ENCODE measurements at regions not wholly inside any gene's neighbourhood (a gene's known extent, or its start where the extent isn't known, plus 50 kb on each side); places are given as distances from the start of the nearest gene placed in this dataset.
A peak's percentile ranks its signal among the peaks of the same experiment; 100 is the strongest.

DNA sequence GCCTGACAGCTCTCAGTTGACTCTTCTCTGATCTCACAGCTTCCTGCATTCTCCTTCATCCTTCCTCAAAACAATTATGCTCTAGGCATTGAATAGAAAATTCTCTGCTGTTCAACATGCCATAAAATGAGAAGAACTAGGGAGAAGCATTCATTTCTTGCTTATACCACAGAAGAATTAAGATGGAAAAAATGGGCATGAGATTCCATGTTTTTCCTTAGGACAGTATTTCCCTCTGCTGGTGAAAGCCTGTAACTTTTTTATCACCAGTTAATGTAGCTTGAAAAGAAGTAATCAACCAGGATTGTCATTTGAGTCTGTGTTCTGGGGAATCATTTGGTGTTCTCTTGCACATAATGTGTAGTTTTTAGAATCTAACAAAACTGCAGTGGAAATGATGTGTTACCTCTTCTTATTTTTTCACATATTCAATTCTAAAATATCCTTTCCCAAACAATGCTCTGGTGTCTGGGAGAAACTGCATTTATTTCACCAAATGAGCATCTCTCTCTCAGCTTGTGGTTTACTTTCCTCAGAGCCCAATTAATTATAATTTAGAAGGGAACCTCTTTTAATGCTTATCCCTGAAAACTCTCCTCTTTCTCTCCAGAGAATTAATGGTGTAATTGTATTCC is 92.8 kb upstream of the DCBLD2 start:
- H3K27ac Mint-ChIP-seq, result no peak overlapping the region
- Histone ChIP-seq H4K91ac (ENCODE audit: insufficient read length, low read depth, low read length) (no peak overlapping the region), H2BK12ac (ENCODE audit: insufficient read length, low read depth, low read length) (no peak overlapping the region), H2BK20ac (ENCODE audit: low read depth, low read length, poor library complexity, severe bottlenecking) (no peak overlapping the region), H3K4me1 (ENCODE audit: insufficient read depth, low read length) (no peaks in the 10 kb centered on the region), H2BK15ac (ENCODE audit: low read depth, low read length) (no peak overlapping the region), H3K4ac (ENCODE audit: low read depth, low read length) (no peak overlapping the region), H2BK5ac (ENCODE audit: insufficient read length, low read length) (no peak overlapping the region), H3T11ph (ENCODE audit: low read length) (no peak overlapping the region), H3K56ac (ENCODE audit: insufficient read length, low read depth, low read length) (no peak overlapping the region), H3K27me3 (ENCODE audit: insufficient read depth, low read length) (no peaks in the 10 kb centered on the region), H4K5ac (ENCODE audit: insufficient read length, low read depth, low read length) (no peak overlapping the region), H3K23ac (ENCODE audit: insufficient read length, low read depth, low read length) (no peak overlapping the region), H4K20me1 (ENCODE audit: control insufficient read depth, insufficient read depth, insufficient read length) (no peaks in the 10 kb centered on the region), H3K9me3 (ENCODE audit: control insufficient read depth, low read depth, low read length) (no peaks in the 10 kb centered on the region), H3K23me2 (ENCODE audit: insufficient read length, low read depth, low read length, poor library complexity, severe bottlenecking) (no peaks in the 10 kb centered on the region), H3K79me1 (ENCODE audit: insufficient read depth, low read depth, low read length, poor library complexity, severe bottlenecking) (no peaks in the 10 kb centered on the region), H3K4me2 (ENCODE audit: insufficient read depth, insufficient read length, low read length) (no peak overlapping the region), H2AFZ (ENCODE audit: low read length) (no peak overlapping the region), H3K79me2 (ENCODE audit: insufficient read depth, low read length) (no peaks in the 10 kb centered on the region), H3K18ac (ENCODE audit: insufficient read length, low read depth, low read length) (no peak overlapping the region), H3K27ac (ENCODE audit: insufficient read length, low read depth, low read length) (no peak overlapping the region), H2BK120ac (ENCODE audit: low read depth, low read length, poor library complexity, severe bottlenecking) (no peak overlapping the region), H2AK5ac (ENCODE audit: insufficient read length, low read length) (no peak overlapping the region), H3K14ac (ENCODE audit: insufficient read depth, low read length) (no peak overlapping the region), H4K8ac (replicated peaks; ENCODE audit: insufficient read length, low read depth, low read length) (no peak overlapping the region), H3K9ac (ENCODE audit: extremely low read depth, insufficient read length, low read length) (no peak overlapping the region)
- no peaks in the 10 kb centered on the region for H3K36me3 Mint-ChIP-seq (ENCODE audit: insufficient read depth in 1 of 3, low read depth in 3 of 3)
- no peak overlapping the region for H3K4me3 Mint-ChIP-seq
- DNase-seq, result no peak
- no peaks in the 10 kb centered on the region for H3K27me3 Mint-ChIP-seq (ENCODE audit: low read depth)
- TF ChIP-seq, protein P1, sequence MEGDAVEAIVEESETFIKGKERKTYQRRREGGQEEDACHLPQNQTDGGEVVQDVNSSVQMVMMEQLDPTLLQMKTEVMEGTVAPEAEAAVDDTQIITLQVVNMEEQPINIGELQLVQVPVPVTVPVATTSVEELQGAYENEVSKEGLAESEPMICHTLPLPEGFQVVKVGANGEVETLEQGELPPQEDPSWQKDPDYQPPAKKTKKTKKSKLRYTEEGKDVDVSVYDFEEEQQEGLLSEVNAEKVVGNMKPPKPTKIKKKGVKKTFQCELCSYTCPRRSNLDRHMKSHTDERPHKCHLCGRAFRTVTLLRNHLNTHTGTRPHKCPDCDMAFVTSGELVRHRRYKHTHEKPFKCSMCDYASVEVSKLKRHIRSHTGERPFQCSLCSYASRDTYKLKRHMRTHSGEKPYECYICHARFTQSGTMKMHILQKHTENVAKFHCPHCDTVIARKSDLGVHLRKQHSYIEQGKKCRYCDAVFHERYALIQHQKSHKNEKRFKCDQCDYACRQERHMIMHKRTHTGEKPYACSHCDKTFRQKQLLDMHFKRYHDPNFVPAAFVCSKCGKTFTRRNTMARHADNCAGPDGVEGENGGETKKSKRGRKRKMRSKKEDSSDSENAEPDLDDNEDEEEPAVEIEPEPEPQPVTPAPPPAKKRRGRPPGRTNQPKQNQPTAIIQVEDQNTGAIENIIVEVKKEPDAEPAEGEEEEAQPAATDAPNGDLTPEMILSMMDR (conservative IDR thresholded peaks at IDR 0.05), result peak; percentile 76
- H3K9me3 Mint-ChIP-seq, result no peaks in the 10 kb centered on the region
- no peaks in the 10 kb centered on the region for H3K4me1 Mint-ChIP-seq
